Ovary (tissue), 3 donors: ENCODE measurements at regions not wholly inside any gene's neighbourhood (a gene's known extent, or its start where the extent isn't known, plus 50 kb on each side); places are given as distances from the start of the nearest gene placed in this dataset.

Experiments
- EP300 ChIP-seq: sonication (generic); formaldehyde crosslinking; IDR thresholded peaks from one replicate; pipeline ENCODE4 v1.6.1; 2017; ENCODE audit warnings: antibody characterized with exemption
- POLR2A ChIP-seq: fragments of 450-650 bp; IDR thresholded peaks from one replicate; pipeline ENCODE4 v1.6.1; 2017; ENCODE audit warnings: antibody characterized with exemption, mild to moderate bottlenecking, moderate library complexity
- TF ChIP-seq, protein P1 (sequence below), 3 donors: fragments of 450-650 bp in 2 of 3; fragments of 200-600 bp in 1 of 3; IDR thresholded peaks; one replicate each; pipeline versions ENCODE4 v1.5.1 to v1.8.0; 2016 to 2022; ENCODE audit warnings: antibody characterized with exemption in 3 of 3, mild to moderate bottlenecking in 1 of 3
- donor health status: DM: no; HTN: no; CAD: no.

DNA sequence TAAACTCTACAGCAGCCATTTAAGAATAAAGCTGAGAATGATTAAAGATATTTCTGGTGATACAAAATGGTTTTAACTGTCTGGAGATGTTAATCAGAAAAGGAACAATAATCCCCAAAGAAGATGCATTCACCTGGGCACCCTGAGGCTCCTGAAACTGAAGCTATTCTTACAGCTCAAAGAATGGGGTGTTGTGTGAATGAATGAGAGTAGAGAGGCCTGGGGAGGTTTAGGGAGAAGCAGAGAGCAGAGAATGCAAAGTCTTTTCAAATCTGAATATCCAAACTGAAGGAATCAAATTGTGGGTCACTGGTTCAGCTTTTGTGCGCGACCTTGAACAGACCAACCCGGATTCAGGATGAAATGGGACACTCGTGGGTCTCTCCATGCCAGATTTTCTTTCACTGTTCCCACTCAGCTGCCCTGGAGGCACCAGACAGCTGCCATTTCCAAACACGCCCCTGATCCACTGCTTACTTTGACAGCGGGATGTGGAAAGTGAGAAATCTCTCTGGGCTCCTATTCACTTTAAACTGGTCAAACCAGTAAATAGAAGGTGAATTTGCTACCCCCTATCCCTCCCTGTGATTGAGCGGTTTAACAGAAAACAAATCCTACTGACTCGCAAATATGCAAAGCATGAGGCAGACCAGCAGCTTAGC, 485.5 kb upstream of the THBS1 start:
- TF ChIP-seq, protein P1, sequence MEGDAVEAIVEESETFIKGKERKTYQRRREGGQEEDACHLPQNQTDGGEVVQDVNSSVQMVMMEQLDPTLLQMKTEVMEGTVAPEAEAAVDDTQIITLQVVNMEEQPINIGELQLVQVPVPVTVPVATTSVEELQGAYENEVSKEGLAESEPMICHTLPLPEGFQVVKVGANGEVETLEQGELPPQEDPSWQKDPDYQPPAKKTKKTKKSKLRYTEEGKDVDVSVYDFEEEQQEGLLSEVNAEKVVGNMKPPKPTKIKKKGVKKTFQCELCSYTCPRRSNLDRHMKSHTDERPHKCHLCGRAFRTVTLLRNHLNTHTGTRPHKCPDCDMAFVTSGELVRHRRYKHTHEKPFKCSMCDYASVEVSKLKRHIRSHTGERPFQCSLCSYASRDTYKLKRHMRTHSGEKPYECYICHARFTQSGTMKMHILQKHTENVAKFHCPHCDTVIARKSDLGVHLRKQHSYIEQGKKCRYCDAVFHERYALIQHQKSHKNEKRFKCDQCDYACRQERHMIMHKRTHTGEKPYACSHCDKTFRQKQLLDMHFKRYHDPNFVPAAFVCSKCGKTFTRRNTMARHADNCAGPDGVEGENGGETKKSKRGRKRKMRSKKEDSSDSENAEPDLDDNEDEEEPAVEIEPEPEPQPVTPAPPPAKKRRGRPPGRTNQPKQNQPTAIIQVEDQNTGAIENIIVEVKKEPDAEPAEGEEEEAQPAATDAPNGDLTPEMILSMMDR (IDR thresholded peaks at IDR 0.05) = no peak
- TF ChIP-seq POLR2A (no peak), EP300 (no peak)
